Activated T-cell treated with anti-CD3 and anti-CD28 coated beads, Interleukin-2, amount 50 U/mL, for 48 hours (primary cell): ENCODE measurements at regions not wholly inside any gene's neighbourhood (a gene's known extent, or its start where the extent isn't known, plus 50 kb on each side); places are given as distances from the start of the nearest gene placed in this dataset.

Experiments used
- DNase-seq, 2 experiments: peaks; one replicate each; pipeline ENCODE4 v3.0.0-alpha.2; 2020

GRCh38 chr16:5379954-5380353 is 282.4 kb upstream of the EEF2KMT start:
- DNase-seq: no peak

DNA sequence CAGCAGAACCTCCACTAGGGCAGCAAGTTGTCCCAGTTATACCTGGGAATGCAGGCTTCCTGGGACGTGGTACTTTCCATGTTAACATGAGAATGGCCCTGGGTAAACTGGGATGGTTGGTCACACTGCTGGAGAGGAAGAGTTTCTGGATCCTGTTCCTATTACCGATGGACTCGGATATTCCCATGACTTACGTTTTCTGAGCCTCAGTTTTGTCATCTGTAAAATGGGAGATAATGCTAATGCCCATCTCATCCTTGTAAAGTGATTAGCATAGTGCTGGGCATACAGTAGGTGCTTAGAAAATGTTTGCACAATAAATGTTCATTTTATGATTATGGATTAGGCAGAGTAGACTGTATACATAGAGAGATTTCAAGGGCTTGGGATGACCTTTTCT is 280.9 kb upstream of the EEF2KMT start:
- no peak for DNase-seq

DNA sequence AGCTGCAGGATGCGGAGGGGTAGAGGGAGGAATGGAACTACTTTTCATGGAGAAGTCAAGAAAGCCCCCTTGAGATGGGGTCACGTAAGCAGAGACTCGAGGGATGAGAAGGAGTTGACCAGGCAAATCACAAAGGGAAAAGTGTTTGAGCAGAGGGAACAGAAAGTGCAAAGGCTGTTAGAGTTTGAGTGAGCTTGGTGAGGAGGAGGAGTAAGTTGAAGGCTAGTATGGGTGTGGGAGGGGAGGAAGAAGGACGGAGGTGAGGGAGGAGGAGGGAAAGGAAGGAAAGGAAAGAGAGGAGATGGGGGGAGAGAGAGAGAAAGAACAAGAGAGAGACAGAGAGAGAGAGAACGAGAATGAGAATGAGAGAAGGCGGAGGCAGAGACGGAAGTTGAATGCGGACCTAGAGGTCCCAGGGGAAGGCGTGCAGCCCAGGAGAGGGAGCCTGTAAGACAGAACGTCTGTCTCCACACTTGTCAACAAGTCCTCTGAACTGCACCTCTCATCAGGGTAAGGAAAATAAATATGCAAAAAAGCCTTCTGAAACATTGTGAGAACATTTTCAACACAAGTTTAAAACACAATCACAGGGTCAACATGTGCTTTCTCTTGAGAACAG is 279.8 kb upstream of the EEF2KMT start:
- DNase-seq: no peak

- no peak for DNase-seq
These were observed 276.6 kb upstream of the EEF2KMT start for GRCh38 chr16:5374184-5374583.

DNA sequence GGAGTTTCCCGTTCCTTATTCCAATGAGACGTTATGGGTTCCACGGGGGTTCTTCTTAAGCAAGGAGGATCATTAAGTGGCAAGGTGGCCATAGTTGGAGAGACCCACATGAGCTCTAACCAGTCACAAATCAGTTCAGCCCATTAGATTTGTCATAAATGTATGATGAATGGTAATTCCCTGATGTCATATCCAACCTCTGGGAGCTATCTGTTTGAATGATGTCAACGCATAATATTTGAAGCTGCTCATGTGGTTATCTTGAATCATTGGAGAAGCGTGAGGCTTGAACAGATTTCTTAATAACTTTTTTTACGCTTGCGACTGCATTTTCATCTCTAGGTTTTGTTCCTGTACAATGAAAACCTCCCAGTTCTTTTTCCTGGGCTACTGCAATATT is 270.4 kb upstream of the EEF2KMT start:
- no peak for DNase-seq

DNA sequence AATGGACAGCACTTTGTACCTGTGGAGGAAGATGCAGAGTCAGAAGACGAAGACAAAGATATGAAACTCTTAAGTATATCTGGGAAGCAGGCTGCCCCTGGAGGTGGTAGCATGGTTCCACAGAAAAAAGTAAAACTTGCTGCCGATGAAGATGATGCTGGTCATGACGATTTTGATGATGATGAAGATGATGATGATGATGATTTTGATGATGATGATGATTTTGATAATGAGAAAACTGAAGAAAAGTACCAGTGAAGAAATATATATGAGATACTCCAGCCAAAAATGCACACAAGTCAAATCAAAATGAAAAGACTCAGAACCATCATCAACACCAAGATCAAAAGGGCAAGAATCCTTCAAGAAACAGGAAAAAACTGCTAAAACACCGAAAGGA is 268.5 kb upstream of the EEF2KMT start:
- DNase-seq: no peak

DNA sequence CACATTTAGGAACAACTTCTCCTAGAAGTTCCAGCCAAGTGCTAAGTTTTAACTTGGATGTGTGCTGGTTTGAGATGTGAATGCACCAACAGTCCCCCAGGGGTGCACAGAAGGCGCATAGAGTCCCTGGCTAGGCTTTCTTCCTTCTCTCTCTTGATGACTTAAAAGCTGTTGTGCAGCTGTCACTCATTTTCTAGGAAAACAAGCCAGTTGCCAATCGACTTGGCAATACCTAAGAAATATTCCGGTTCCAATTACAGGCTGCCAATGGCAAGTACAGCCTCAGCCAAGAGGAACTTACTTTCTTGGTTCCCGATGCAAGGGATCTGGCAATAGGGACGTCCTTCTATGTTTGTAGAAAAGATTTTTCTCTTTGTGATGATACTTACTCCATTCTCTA is 266.6 kb upstream of the EEF2KMT start:
- no peak for DNase-seq

DNA sequence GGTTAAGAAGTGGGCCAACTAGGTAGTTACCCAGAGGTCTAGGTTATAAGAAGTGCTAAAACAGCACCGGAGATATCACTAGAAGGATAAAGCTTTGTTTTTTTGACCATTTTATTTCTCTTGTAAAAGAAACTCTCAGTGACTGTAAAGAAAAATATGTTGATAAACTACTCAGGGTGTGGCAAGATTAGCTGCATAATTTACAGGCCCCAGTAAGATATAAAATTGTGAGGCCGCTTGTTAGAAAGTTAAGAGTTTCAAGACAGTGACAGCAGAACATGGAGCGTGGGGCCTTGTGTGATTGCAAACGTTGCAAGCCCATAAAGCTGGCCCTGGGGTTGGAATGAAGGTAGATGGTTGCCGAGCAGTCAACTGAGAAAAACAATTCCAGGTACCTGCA is 263.7 kb upstream of the EEF2KMT start:
- no peak for DNase-seq

GRCh38 chr16:5354645-5355044 is 257.1 kb upstream of the EEF2KMT start:
- no peak for DNase-seq

DNA sequence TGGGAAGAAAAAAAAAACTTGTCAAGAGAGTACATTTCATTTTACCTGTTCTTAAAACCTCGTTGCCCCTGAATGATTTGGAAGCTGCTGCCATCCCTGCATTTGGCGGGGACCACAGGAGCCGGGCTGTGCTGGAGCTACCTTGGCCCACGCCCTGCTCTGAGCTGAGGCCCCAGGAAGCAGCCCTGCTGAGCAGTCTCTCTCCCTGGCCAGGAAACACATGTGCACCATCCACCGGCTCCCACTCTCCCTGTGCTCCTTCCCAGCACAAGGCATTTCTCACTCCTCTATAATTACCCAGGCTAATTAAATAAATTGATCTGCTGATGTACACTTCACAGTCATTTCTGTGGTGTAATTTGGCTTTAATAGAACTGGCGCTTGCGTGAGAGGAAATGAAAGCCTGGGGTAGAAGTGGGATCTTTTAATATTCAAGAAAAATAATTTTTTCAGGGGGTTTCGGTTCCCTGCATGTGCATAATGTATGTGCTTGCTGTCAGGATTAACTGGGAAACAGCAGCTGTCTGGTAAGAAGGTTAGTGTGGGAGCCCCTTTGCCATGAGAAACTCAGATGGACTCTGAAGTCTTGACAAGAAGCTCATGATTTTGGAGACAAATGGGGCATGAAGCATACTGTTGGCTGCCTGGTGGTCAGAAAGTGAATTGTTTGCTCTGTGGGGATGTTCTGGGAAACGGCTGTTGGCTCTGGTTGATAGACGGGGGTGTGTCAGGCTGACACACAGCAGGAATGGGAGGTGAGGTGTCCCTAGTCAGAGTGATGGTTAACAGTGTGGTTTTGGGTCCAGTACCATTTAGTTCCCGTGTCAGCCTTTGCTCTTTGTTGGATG is 252.3 kb upstream of the EEF2KMT start:
- no peak for DNase-seq

GRCh38 chr16:5349101-5349500 is 251.5 kb upstream of the EEF2KMT start:
- no peak for DNase-seq

DNA sequence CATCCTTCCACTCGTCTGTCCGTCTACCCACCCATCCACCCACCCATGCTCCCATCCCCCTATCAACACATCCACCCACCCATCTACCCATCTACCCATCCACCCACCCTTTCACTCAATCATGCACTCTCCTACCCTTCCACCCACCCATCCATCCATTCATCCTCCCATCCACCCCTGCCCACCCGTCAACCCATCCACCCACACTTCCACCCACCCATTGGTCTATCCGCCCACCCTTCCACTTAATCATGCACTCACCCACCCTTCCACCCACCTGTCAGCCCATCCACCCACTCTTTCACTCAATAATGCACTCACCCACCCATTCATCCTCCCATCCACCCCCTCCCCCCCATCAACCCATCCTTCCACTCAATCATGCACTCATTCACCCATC is 250.0 kb upstream of the EEF2KMT start:
- DNase-seq: no peak

DNA sequence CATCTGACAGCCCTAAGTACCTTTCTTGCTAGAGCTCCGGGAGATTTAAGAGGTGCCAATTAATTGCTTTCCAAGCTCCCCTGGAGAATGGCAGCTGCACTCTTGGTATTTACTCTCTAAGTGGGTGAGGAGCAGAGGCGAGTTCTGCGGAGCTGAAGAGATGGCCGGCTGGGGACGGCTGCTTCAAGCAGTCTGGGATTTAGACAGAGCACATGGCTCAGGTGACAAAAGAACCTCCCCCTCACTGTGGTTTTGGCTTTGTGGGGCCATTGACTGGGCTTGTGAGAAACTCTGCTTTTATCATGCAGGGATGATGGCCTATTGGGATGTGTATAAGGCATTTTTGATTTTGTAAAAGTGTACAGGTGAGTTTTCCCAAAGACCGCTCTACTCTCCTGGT is 239.3 kb upstream of the EEF2KMT start:
- no peak for DNase-seq

GRCh38 chr16:5333991-5334390 is 236.4 kb upstream of the EEF2KMT start:
- DNase-seq: no peak

DNA sequence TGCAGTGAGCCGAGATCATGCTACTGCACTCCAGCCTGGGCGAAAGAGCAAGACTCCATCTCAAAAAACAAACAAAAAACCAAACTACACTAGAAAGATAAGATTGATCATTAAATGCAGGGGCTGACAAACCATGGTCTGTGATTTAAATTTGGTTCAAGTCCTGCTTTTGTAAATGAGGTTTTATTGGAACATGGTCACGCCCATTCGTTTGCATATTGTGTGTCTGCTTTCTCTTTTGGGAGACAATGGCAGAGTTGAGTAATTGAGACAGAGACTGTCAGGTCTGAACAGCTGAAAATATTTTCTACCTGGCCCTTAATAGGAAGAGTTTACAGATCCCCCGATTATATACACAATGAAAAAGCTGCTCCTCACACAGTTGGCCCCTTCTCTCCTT is 235.5 kb upstream of the EEF2KMT start:
- DNase-seq: no peak

- DNase-seq: no peak
These were observed 232.5 kb upstream of the EEF2KMT start for GRCh38 chr16:5330058-5330457.

DNA sequence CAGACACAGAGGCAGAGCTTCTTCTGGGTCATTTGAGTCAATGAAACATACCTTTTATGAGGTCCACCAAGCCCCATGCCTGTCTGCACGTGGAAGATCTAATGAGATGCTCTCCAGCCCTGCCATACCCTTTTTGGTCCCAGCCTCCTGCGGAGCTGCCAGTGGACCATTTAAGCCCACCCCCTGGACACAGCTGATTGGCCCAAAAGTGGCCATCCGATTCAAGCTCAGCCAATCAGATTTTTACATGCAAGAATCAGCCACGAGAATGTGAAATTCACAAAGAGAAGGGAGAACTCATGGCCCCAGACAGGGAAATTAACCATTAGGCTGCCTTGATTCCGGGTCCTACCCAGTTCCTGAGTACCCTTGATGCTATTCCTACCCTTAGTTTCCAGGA is 231.0 kb upstream of the EEF2KMT start:
- DNase-seq: no peak

- DNase-seq: no peak
These were observed 228.8 kb upstream of the EEF2KMT start for GRCh38 chr16:5326395-5326794.

DNA sequence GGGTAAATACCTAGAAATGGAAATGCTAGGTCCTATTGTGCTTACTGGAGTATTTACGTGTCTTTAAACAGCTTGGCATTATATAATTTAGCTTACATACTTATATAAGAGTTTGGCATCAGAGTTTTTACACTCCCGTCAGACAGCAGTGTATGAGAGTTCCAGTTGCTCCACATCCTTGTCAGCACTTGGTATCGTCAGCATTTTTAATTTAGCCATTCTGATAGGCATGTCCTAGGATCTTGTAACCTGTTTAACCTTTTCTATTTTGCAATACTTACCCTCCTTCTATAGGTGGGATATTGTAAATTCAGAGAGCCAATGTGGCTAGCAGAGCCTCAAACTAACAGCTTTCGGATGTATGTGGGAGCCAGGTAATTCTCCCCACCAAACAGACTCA is 228.3 kb upstream of the EEF2KMT start:
- no peak for DNase-seq

DNA sequence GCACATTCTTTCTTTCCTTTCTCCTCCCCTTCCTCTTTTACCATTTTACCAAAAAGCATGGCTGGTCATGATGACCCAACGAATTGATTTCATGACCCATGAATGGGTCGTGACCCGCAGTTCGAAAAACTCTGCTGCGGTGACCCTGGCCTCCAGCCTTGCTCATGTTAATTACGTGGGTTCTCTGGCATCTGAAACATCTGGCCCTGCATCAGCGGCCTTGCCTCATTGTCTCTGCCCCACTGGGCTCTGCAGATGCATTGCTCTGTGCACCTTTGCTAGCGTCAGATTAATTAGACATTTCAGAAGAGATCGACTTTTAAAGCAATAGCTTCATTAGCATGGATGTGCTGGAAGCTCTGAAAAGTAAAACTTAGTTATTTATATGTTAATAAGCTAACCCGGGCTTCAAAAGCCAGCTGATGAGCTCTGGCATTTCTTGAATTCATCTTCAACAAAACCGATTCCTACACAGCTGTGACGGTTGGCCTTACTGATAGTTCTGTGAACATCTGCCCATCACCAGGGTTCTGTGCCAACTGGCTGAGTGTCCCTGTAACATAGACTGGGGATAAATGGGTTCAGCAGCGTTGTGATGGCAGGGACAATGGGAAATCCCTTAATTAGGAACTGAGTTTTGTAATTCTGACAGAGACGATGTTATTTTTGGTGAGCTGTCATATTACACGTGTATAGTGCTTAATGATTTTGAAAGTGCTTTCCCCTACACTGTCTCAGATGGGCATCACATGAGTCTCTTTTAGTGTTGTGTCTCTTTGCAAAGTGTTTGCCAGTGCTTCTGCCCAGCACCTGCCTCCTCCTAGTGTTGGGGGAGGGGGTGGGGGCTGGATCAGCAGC is 225.9 kb upstream of the EEF2KMT start:
- DNase-seq: no peak

DNA sequence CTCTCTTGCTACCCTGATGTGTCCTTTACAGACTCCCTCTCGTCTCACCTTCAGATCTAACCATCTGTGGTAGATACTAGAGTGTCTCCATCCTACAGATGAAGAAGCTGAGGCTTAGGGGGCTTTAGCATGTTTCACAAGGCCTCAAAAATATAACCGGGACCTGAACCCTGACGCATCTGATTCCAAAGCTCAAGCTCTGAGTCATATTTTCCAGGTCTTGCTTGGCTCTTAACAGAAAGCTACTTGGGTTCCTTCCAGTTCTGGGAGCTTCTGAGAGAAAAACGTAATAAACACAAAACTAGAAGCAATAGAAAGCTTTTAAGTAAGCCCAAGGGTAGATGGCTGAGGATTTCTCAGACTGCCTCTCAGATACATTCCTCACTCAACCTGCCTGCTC is 224.3 kb upstream of the EEF2KMT start:
- no peak for DNase-seq

DNA sequence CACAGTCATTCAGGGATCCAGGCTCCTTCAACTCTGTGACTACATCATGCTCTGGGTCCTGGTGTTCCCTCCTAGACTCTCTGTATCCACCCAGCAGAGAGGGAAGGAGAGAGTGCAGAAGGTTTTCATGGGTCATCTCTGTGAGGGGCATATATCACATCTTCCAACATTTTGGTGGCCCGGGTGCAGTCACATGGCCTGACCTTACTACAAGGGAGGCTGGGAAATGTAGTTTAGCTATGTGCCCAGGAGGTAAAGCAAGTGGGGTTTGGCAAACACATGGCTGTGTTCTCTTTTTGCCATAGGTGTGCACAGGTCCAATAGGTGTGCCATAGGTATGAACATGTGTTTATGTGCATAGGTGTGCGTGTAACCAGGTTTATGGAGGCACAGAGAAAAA is 222.2 kb upstream of the EEF2KMT start:
- DNase-seq: no peak

DNA sequence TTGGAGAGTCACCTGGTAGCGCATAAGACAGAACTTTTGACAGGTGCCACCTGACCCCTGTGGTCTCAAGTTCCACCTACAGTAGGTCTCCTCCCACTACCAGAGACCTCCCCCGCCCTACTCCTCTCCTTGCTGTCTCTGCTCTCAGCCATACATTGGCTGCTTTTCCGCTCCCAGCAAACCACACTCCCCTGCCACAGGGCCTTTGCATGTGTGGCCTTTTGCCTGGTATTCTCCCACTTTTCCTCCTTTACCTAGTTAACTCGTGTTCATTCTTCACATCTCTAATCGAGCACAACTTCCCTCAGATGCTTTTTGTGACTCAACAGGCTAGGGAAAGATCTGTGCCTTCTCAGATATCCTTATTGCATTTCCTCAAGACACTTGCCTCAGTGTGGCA is 218.3 kb upstream of the EEF2KMT start:
- DNase-seq: no peak

- no peak for DNase-seq
These were observed 216.8 kb upstream of the EEF2KMT start for GRCh38 chr16:5314377-5314776.
